DND-41 (cell line): ENCODE measurements at regions not wholly inside any gene's neighbourhood (a gene's known extent, or its start where the extent isn't known, plus 50 kb on each side); places are given as distances from the start of the nearest gene placed in this dataset.

Experiments used
- EZH2 ChIP-seq: IDR thresholded peaks from 3 replicates; pipeline ENCODE4 v1.6.1; 2012; ENCODE audit warnings: borderline replicate concordance, low read depth, mild to moderate bottlenecking, moderate library complexity, low read length, inconsistent platforms; ENCODE audit not compliant: severe bottlenecking
- TF ChIP-seq, protein P1 (sequence below): IDR thresholded peaks from 2 replicates; pipeline ENCODE4 v1.5.1; 2012; ENCODE audit warnings: borderline replicate concordance, low read length, moderate library complexity, mild to moderate bottlenecking; ENCODE audit not compliant: poor library complexity, severe bottlenecking; ENCODE audit errors: extremely low read depth

- TF ChIP-seq, protein P1, sequence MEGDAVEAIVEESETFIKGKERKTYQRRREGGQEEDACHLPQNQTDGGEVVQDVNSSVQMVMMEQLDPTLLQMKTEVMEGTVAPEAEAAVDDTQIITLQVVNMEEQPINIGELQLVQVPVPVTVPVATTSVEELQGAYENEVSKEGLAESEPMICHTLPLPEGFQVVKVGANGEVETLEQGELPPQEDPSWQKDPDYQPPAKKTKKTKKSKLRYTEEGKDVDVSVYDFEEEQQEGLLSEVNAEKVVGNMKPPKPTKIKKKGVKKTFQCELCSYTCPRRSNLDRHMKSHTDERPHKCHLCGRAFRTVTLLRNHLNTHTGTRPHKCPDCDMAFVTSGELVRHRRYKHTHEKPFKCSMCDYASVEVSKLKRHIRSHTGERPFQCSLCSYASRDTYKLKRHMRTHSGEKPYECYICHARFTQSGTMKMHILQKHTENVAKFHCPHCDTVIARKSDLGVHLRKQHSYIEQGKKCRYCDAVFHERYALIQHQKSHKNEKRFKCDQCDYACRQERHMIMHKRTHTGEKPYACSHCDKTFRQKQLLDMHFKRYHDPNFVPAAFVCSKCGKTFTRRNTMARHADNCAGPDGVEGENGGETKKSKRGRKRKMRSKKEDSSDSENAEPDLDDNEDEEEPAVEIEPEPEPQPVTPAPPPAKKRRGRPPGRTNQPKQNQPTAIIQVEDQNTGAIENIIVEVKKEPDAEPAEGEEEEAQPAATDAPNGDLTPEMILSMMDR, result no peak
- no peak for TF ChIP-seq EZH2
These were observed 120.2 kb downstream of the RPIA start for GRCh38 chr2:88811681-88812080.
